ENCODE measurements at regions not wholly inside any gene's neighbourhood (a gene's known extent, or its start where the extent isn't known, plus 50 kb on each side); places are given as distances from the start of the nearest gene placed in this dataset.

DNA sequence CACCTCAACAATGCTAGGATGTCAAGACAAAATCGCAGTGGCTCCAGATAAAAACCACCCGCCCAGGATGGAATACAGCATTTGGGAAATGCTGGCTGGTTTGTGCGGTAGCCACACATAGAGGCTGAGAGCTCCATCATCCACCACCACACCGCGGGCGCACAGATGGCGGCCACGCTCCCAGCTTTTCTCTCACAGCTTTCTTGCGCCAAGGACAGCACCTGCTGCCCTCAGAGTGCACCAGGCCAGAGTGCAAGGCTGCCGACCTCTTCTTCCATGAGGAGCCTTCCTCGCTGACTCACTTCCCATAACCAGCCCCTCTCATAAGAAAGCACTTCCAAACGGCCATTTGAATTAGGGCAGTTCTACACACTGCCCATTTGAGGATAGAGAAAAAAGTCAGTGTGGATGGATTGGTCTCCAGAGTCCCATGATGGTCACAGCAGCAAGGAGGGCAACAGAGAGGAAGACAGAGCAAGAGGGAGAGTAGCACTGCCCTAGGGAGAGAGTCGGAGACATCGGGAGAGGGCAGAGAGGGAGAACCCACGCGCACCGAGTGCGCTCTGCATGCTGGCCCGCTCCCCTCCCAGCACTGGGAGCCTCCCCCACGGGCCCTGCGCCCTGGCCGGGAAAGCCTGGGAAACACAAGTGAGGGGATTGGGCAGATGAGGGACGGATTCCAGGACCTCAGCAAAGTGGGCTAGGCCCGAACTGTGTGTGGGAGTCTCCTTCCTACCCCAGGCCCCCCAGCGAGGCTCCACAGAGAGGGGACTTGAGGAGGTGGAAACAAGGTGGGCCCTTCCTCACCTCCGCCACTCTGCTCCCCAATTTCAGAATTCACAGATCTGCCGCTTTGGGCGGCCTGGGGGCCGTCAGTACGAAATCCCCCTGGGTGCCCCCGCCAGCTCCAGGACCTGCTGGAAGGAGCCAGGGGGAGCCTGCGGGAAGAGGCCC is 156.9 kb downstream of the USP12 start:
- Histone ChIP-seq H3K4me3 (ENCODE audit: low read length in 3 of 3) (no peak overlapping the region), H3K36me3 (ENCODE audit: control insufficient read depth in 2 of 3, insufficient read depth in 3 of 3, low read length in 3 of 3) (no peaks in the 10 kb centered on the region), H3K27ac (ENCODE audit: low read depth in 2 of 2, low read length in 2 of 2) (no peak overlapping the region), H3K27me3 (ENCODE audit: control insufficient read depth, insufficient read depth, low read length) (no peaks in the 10 kb centered on the region), H3K4me1 (ENCODE audit: control insufficient read depth in 2 of 3, insufficient read depth in 2 of 3, low read depth in 1 of 3, low read length in 3 of 3) (peaks cover 0 to 4% (median 2%) of the 10 kb centered on the region in 3 donors), H3K9ac (ENCODE audit: low read length in 3 of 3) (no peak overlapping the region), H3K9me3 (ENCODE audit: control insufficient read depth in 2 of 3, insufficient read depth in 1 of 3, low read length in 3 of 3) (no peaks in the 10 kb centered on the region)
- intact Hi-C loops (cut with DNase I), result no loop called here
- FAIRE-seq (no peak), DNase-seq (no peak)
- TF ChIP-seq, protein P1, sequence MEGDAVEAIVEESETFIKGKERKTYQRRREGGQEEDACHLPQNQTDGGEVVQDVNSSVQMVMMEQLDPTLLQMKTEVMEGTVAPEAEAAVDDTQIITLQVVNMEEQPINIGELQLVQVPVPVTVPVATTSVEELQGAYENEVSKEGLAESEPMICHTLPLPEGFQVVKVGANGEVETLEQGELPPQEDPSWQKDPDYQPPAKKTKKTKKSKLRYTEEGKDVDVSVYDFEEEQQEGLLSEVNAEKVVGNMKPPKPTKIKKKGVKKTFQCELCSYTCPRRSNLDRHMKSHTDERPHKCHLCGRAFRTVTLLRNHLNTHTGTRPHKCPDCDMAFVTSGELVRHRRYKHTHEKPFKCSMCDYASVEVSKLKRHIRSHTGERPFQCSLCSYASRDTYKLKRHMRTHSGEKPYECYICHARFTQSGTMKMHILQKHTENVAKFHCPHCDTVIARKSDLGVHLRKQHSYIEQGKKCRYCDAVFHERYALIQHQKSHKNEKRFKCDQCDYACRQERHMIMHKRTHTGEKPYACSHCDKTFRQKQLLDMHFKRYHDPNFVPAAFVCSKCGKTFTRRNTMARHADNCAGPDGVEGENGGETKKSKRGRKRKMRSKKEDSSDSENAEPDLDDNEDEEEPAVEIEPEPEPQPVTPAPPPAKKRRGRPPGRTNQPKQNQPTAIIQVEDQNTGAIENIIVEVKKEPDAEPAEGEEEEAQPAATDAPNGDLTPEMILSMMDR (IDR thresholded peaks at IDR 0.05; ENCODE audit: borderline replicate concordance, extremely low read depth, insufficient read depth), result no peak

DNA sequence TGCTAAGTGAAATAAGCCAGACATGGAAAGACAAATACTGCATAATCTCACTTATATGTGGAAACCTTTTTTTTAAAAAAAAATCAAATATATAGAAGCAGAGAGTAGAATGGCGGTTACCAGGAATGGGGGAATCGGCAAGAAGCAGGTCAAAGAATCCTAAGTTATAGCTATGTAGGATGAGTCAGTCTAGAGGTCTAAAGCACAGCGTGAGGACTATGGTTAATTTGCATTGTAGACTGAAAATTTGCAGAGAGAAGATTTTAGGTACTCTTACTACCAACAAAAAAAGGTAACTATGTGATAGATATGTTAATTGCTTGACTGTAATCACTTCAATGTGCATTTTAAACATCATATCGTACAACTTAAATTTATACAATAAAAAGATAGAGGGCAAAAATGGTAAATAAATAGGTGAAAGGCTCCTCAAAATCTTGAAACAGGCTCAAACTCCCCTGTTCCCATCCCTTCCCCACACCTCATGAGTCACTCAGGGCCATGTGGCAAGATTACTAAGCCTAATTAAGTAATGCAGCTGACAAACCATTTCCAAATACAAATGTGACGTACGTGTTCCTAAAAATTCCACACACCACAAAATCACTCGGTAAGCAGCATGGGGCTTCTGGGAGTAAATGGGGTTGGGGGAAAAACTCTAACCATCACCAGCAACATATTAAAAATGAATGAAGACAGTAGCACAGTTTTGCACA is 159.0 kb downstream of the USP12 start:
- H3K9me3 ChIP-seq (ENCODE audit: control insufficient read depth in 2 of 3, insufficient read depth in 1 of 3, low read length in 3 of 3), result no peaks in the 10 kb centered on the region
- H3K36me3 ChIP-seq (ENCODE audit: control insufficient read depth in 2 of 3, insufficient read depth in 3 of 3, low read length in 3 of 3), result no peaks in the 10 kb centered on the region
- H3K4me3 ChIP-seq (ENCODE audit: low read length in 3 of 3), result no peak overlapping the region
- TF ChIP-seq, protein P1 (IDR thresholded peaks at IDR 0.05; ENCODE audit: borderline replicate concordance, extremely low read depth, insufficient read depth), result no peak
- no peaks in the 10 kb centered on the region for H3K4me1 ChIP-seq (ENCODE audit: control insufficient read depth in 2 of 3, insufficient read depth in 2 of 3, low read depth in 1 of 3, low read length in 3 of 3)
- intact Hi-C loops (cut with DNase I), result no loop called here
- FAIRE-seq (no peak), DNase-seq (no peak)
- H3K27me3 ChIP-seq (ENCODE audit: control insufficient read depth, insufficient read depth, low read length), result no peaks in the 10 kb centered on the region
- H3K27ac ChIP-seq (ENCODE audit: low read depth in 2 of 2, low read length in 2 of 2), result no peak overlapping the region
- no peak overlapping the region for H3K9ac ChIP-seq (ENCODE audit: low read length in 3 of 3)

DNA sequence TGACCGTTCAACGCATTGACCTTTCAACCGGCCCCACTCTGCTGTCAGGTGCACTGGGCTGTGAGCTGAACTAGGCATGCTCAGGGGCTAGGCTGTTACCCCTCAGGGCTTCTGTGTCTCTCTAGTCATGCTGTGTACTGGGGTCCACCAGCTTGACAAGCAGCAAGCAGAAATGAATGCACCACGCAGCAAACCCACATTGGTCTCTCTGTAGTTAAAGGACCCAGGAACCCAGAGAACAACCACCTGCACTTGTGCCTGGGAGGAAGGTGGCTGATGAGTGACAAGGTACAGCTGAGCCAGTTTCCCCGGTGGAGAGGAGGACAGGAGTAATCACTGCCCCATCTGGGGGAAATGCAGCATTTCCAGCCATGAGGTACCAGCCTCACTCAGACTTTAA is 159.9 kb downstream of the USP12 start:
- no peak overlapping the region for H3K9ac ChIP-seq (ENCODE audit: low read length in 3 of 3)
- H3K4me1 ChIP-seq (ENCODE audit: control insufficient read depth in 2 of 3, insufficient read depth in 2 of 3, low read depth in 1 of 3, low read length in 3 of 3), result no peaks in the 10 kb centered on the region
- DNase-seq (no peak), FAIRE-seq (no peak)
- no peak overlapping the region for H3K27ac ChIP-seq (ENCODE audit: low read depth in 2 of 2, low read length in 2 of 2)
- H3K27me3 ChIP-seq (ENCODE audit: control insufficient read depth, insufficient read depth, low read length), result no peaks in the 10 kb centered on the region
- intact Hi-C loops (cut with DNase I), result no loop called here
- H3K9me3 ChIP-seq (ENCODE audit: control insufficient read depth in 2 of 3, insufficient read depth in 1 of 3, low read length in 3 of 3), result no peaks in the 10 kb centered on the region
- H3K4me3 ChIP-seq (ENCODE audit: low read length in 3 of 3), result no peak overlapping the region
- H3K36me3 ChIP-seq (ENCODE audit: control insufficient read depth in 2 of 3, insufficient read depth in 3 of 3, low read length in 3 of 3), result no peaks in the 10 kb centered on the region
- TF ChIP-seq, protein P1 (IDR thresholded peaks at IDR 0.05; ENCODE audit: borderline replicate concordance, extremely low read depth, insufficient read depth), result no peak

Measured in kidney (tissue), 13 donors.